IMR-90 (cell line): ENCODE measurements at regions not wholly inside any gene's neighbourhood (a gene's known extent, or its start where the extent isn't known, plus 50 kb on each side); places are given as distances from the start of the nearest gene placed in this dataset.

Source experiments
- ATAC-seq: fragments of 200-7000 bp; cut with Tn5 transposase; 2 replicates; pipeline ENCODE4 v1.9.1; 2020; ENCODE audit warnings: low read depth, mild to moderate bottlenecking, moderate library complexity
- BruUV-seq: library from RNA; stranded (reverse); fragments of 400-500 nt; replicated peaks from 2 replicates; lab custom pipeline; 2021; lab: Mats Ljungman, UMichigan
- CTCF ChIA-PET: fragments of 300-600 bp; formaldehyde crosslinking; extraction: SDS; loops from one replicate; lab custom pipeline; 2021; ENCODE audit warnings: antibody characterized with exemption; lab: Yijun Ruan, JAX
- POLR2A ChIA-PET: fragments of 300-600 bp; sonication (Branson Sonifier 250); formaldehyde crosslinking; loops from one replicate; lab custom pipeline; 2022; ENCODE audit warnings: antibody characterized with exemption; ENCODE audit not compliant: unreplicated experiment; lab: Charles Lee
- DNase-seq: peaks from one replicate; pipeline ENCODE4 v3.0.0; 2013
- H2AFZ ChIP-seq: replicated peaks from 2 replicates; pipeline ENCODE3; 2013; ENCODE audit warnings: low read length, mild to moderate bottlenecking; ENCODE audit not compliant: poor library complexity
- H2AK5ac ChIP-seq: 2 replicates; pipeline ENCODE4 v1.6.1; 2013; ENCODE audit warnings: low read depth, low read length, inconsistent platforms
- H2AK9ac ChIP-seq: replicated peaks from 2 replicates; pipeline ENCODE3; 2013; ENCODE audit warnings: mild to moderate bottlenecking, low read depth, low read length, moderate library complexity; ENCODE audit not compliant: poor library complexity
- H2BK120ac ChIP-seq: 2 replicates; pipeline ENCODE4 v1.6.1; 2013; ENCODE audit warnings: low read depth, low read length, inconsistent platforms
- H2BK15ac ChIP-seq: 3 replicates; pipeline ENCODE4 v1.6.1; 2013; ENCODE audit warnings: low read depth, low read length, inconsistent platforms
- H2BK20ac ChIP-seq: 2 replicates; pipeline ENCODE4 v1.6.1; 2013; ENCODE audit warnings: low read depth, mild to moderate bottlenecking, inconsistent platforms, low read length, moderate library complexity
- H2BK5ac ChIP-seq: 2 replicates; pipeline ENCODE4 v1.6.1; 2013; ENCODE audit warnings: mild to moderate bottlenecking, low read depth, low read length, inconsistent platforms; ENCODE audit not compliant: poor library complexity, severe bottlenecking
- H3K14ac ChIP-seq: replicated peaks from 2 replicates; pipeline ENCODE4 v1.6.1; 2013; ENCODE audit warnings: low read depth, low read length, inconsistent platforms
- H3K18ac ChIP-seq: 2 replicates; pipeline ENCODE4 v1.6.1; 2013; ENCODE audit warnings: low read depth, low read length, control low read depth
- H3K23ac ChIP-seq: 2 replicates; pipeline ENCODE4 v1.6.1; 2013; ENCODE audit warnings: low read depth, low read length, inconsistent platforms
- H3K27ac ChIP-seq: 2 replicates; pipeline ENCODE4 v1.5.1; 2013; ENCODE audit warnings: mild to moderate bottlenecking, control low read depth, low read length; ENCODE audit not compliant: insufficient read depth
- H3K27me3 ChIP-seq: 2 replicates; pipeline ENCODE4 v1.6.1; 2013; ENCODE audit warnings: low read length; ENCODE audit not compliant: control insufficient read depth, insufficient read depth
- H3K36me3 ChIP-seq: 2 replicates; pipeline ENCODE4 v1.6.1; 2013; ENCODE audit warnings: low read length, mixed read lengths; ENCODE audit not compliant: control insufficient read depth, insufficient read depth
- H3K4ac ChIP-seq: 2 replicates; pipeline ENCODE4 v1.6.1; 2013; ENCODE audit warnings: low read depth, low read length, inconsistent platforms
- H3K4me1 ChIP-seq: 2 replicates; pipeline ENCODE4 v1.6.1; 2013; ENCODE audit warnings: low read length, mixed read lengths; ENCODE audit not compliant: control insufficient read depth, insufficient read depth
- H3K4me2 ChIP-seq: 2 replicates; pipeline ENCODE4 v1.6.1; 2013; ENCODE audit warnings: low read depth, mild to moderate bottlenecking, control low read depth, low read length, moderate library complexity
- H3K4me3 ChIP-seq: 2 replicates; pipeline ENCODE4 v1.5.1; 2013; ENCODE audit warnings: low read depth, mild to moderate bottlenecking, control low read depth, low read length, moderate library complexity; ENCODE audit not compliant: insufficient read depth
- H3K56ac ChIP-seq: 2 replicates; pipeline ENCODE4 v1.6.1; 2013; ENCODE audit warnings: low read length, inconsistent platforms; ENCODE audit not compliant: insufficient read depth; ENCODE audit errors: extremely low read depth
- H3K79me1 ChIP-seq, 2 experiments: 2 replicates each; pipeline ENCODE4 v1.6.1; 2013; ENCODE audit warnings: low read length in 2 of 2, inconsistent platforms in 1 of 2, low read depth in 1 of 2
- H3K9ac ChIP-seq: 2 replicates; pipeline ENCODE4 v1.6.1; 2013; ENCODE audit warnings: low read depth, low read length, control low read depth
- H3K9me1 ChIP-seq: 2 replicates; pipeline ENCODE4 v1.6.1; 2013; ENCODE audit warnings: low read length, inconsistent platforms; ENCODE audit not compliant: insufficient read depth
- H3K9me3 ChIP-seq: 2 replicates; pipeline ENCODE4 v1.6.1; 2013; ENCODE audit warnings: low read length; ENCODE audit not compliant: control insufficient read depth, insufficient read depth
- H4K20me1 ChIP-seq: 2 replicates; pipeline ENCODE4 v1.6.1; 2013; ENCODE audit warnings: low read length, inconsistent platforms; ENCODE audit not compliant: insufficient read depth
- H4K5ac ChIP-seq: 2 replicates; pipeline ENCODE4 v1.6.1; 2013; ENCODE audit warnings: mild to moderate bottlenecking, low read depth, low read length, control low read depth
- H4K8ac ChIP-seq, 2 experiments: 2 replicates each; pipeline ENCODE4 v1.6.1; 2013; ENCODE audit warnings: low read depth in 2 of 2, low read length in 2 of 2, control low read depth in 1 of 2, inconsistent platforms in 1 of 2
- H4K91ac ChIP-seq: 2 replicates; pipeline ENCODE4 v1.6.1; 2013; ENCODE audit warnings: low read depth, low read length, inconsistent platforms; ENCODE audit not compliant: insufficient read depth
- BHLHE40 ChIP-seq: fragments of 150-350 bp; IDR thresholded peaks from 2 replicates; pipeline ENCODE4 v1.6.1; 2016; ENCODE audit warnings: mild to moderate bottlenecking, low read depth, low read length
- CEBPB ChIP-seq: IDR thresholded peaks from 2 replicates; pipeline ENCODE4 v1.6.1; 2012; ENCODE audit warnings: low read depth, low read length, improper control_type of control experiment
- ELK1 ChIP-seq: fragments of 150-350 bp; IDR thresholded peaks from 2 replicates; pipeline ENCODE4 v1.6.1; 2016; ENCODE audit warnings: low read depth, mild to moderate bottlenecking, low read length, moderate library complexity, borderline replicate concordance
- FOS ChIP-seq: fragments of 150-350 bp; IDR thresholded peaks from 2 replicates; pipeline ENCODE4 v1.6.1; 2016; ENCODE audit warnings: low read depth, low read length
- MAFK ChIP-seq: IDR thresholded peaks from 2 replicates; pipeline ENCODE4 v1.6.1; 2012; ENCODE audit warnings: low read depth, low read length, improper control_type of control experiment
- MAZ ChIP-seq: IDR thresholded peaks from 2 replicates; pipeline ENCODE4 v1.6.1; 2012; ENCODE audit warnings: low read depth, mild to moderate bottlenecking, low read length, improper control_type of control experiment, moderate library complexity, borderline replicate concordance
- MXI1 ChIP-seq: IDR thresholded peaks from 2 replicates; pipeline ENCODE4 v1.6.1; 2012; ENCODE audit warnings: low read depth, mild to moderate bottlenecking, low read length, moderate library complexity, borderline replicate concordance
- NFE2L2 ChIP-seq: fragments of 150-350 bp; IDR thresholded peaks from 2 replicates; pipeline ENCODE4 v1.6.1; 2016; ENCODE audit warnings: low read depth, mild to moderate bottlenecking, low read length
- POLR2A ChIP-seq: IDR thresholded peaks from 2 replicates; pipeline ENCODE4 v1.6.1; 2012; ENCODE audit warnings: mild to moderate bottlenecking, low read depth, low read length
- RAD21 ChIP-seq: IDR thresholded peaks from 2 replicates; pipeline ENCODE4 v1.6.1; 2012; ENCODE audit warnings: low read length, improper control_type of control experiment
- RCOR1 ChIP-seq: IDR thresholded peaks from 2 replicates; pipeline ENCODE4 v1.6.1; 2012; ENCODE audit warnings: mild to moderate bottlenecking, low read length, improper control_type of control experiment; ENCODE audit not compliant: insufficient replicate concordance
- RFX5 ChIP-seq: IDR thresholded peaks from 2 replicates; pipeline ENCODE4 v1.8.0; 2012; ENCODE audit warnings: low read depth, mild to moderate bottlenecking, low read length, moderate library complexity
- SMC3 ChIP-seq: fragments of 150-350 bp; IDR thresholded peaks from 2 replicates; pipeline ENCODE4 v1.6.1; 2016; ENCODE audit warnings: low read depth, mild to moderate bottlenecking, antibody characterized with exemption, low read length, moderate library complexity
- USF2 ChIP-seq: fragments of 150-350 bp; IDR thresholded peaks from 2 replicates; pipeline ENCODE4 v1.6.1; 2017; ENCODE audit warnings: mild to moderate bottlenecking, antibody characterized with exemption, low read length, low read depth
- WGBS, 2 experiments: methylation state at CpG; one replicate each; pipeline versions ENCODE4 v1.1.5 to v1.1.7; 2013; ENCODE audit warnings: missing lambda C conversion rate in 2 of 2; ENCODE audit not compliant: insufficient read length in 1 of 2; ENCODE audit errors: extremely low coverage in 2 of 2; 5-methylcytosine and 5-hydroxymethylcytosine counted together
- dilution Hi-C: fragments of 300-500 bp; cut with HindIII; formaldehyde crosslinking; loops from one replicate; pipeline ENCODE4 v1.14.3; 2018; ENCODE audit warnings: low sequenced_read_pairs; ENCODE audit not compliant: unreplicated experiment
- in situ Hi-C: fragments of 300-500 bp; cut with MboI; formaldehyde crosslinking; loops from 3 replicates; pipeline ENCODE4 v1.14.3; 2019; ENCODE audit warnings: low sequenced_read_pairs, inconsistent platforms, mixed read lengths
- intact Hi-C: fragments of 100-400 bp; cut with micrococcal nuclease; formaldehyde crosslinking; loops from 2 replicates; pipeline ENCODE4 v1.10.0; 2022
- TF ChIP-seq, protein P1 (sequence below): conservative IDR thresholded peaks from 2 replicates; pipeline ENCODE4 v1.5.1; 2012; ENCODE audit warnings: mild to moderate bottlenecking, low read depth, low read length, improper control_type of control experiment

DNA sequence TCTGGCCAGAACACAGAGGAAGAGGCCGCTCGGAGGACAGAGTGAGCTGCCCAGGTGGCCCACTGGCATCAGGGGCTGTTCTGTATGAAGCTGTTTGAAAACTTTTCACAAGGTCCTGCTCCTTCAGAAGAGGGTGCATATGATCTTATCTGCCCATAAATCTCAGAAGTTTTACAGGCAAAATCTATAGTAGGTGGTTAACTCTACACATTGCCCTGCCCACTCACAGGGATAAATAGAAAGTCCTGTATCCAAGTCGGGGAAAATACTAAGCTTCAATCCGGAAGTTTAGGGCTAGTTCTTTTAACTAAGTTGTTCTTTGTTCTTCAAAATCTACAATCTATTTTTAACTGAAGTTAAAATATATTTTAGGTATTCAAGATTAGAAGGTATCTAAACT, 233.7 kb downstream of the FOXA2 start:
- ChIA-PET POLR2A (no interaction called here), CTCF (no interaction called here)
- no peak for DNase-seq
- Histone ChIP-seq H3K14ac (no peak overlapping the region), H3K9me3 (no peaks in the 10 kb centered on the region), H3K23ac (no peak overlapping the region), H3K9ac (no peak overlapping the region), H3K18ac (no peak overlapping the region), H3K79me1 (no peaks in the 10 kb centered on the region), H3K4me1 (no peaks in the 10 kb centered on the region), H3K9me1 (no peaks in the 10 kb centered on the region), H2BK20ac (no peak overlapping the region), H3K56ac (no peak overlapping the region), H2BK120ac (no peak overlapping the region), H2AFZ (no peak overlapping the region), H3K27me3 (no peaks in the 10 kb centered on the region), H2BK5ac (no peak overlapping the region), H3K4me3 (no peak overlapping the region), H2BK15ac (no peak overlapping the region), H4K8ac (no peak overlapping the region), H3K27ac (no peak overlapping the region), H3K4ac (no peak overlapping the region), H2AK5ac (no peak overlapping the region), H4K5ac (no peak overlapping the region), H2AK9ac (no peak overlapping the region), H3K4me2 (no peak overlapping the region), H4K20me1 (no peaks in the 10 kb centered on the region), H4K91ac (no peak overlapping the region), H3K36me3 (no peaks in the 10 kb centered on the region)
- no peak for ATAC-seq
- intact Hi-C loops (no loop called here), in situ Hi-C loops (no loop called here), dilution Hi-C loops (no loop called here)
- BruUV-seq, result no TSS peak
- WGBS, 2 experiments, result no CpG with 5 or more reads among the region's 4 CpGs
- TF ChIP-seq USF2 (no peak), NFE2L2 (no peak), POLR2A (no peak), BHLHE40 (no peak), RCOR1 (no peak), SMC3 (no peak), RFX5 (no peak), ELK1 (no peak), MXI1 (no peak), CEBPB (no peak), FOS (no peak), MAZ (no peak), RAD21 (no peak), MAFK (no peak)
- TF ChIP-seq, protein P1, sequence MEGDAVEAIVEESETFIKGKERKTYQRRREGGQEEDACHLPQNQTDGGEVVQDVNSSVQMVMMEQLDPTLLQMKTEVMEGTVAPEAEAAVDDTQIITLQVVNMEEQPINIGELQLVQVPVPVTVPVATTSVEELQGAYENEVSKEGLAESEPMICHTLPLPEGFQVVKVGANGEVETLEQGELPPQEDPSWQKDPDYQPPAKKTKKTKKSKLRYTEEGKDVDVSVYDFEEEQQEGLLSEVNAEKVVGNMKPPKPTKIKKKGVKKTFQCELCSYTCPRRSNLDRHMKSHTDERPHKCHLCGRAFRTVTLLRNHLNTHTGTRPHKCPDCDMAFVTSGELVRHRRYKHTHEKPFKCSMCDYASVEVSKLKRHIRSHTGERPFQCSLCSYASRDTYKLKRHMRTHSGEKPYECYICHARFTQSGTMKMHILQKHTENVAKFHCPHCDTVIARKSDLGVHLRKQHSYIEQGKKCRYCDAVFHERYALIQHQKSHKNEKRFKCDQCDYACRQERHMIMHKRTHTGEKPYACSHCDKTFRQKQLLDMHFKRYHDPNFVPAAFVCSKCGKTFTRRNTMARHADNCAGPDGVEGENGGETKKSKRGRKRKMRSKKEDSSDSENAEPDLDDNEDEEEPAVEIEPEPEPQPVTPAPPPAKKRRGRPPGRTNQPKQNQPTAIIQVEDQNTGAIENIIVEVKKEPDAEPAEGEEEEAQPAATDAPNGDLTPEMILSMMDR, result no peak
